Aorta (tissue), 5 donors: ENCODE measurements at regions not wholly inside any gene's neighbourhood (a gene's known extent, or its start where the extent isn't known, plus 50 kb on each side); places are given as distances from the start of the nearest gene placed in this dataset.

ENCODE experiments used
- ATAC-seq: fragments of 200-7000 bp; cut with Tn5 transposase; one replicate; pipeline ENCODE4 v1.9.1; 2022; ENCODE audit warnings: moderate library complexity; ENCODE audit not compliant: low FRiP score
- DNase-seq, 2 donors: peaks; one replicate each; pipeline ENCODE4 v3.0.0-alpha.2; 2020
- H3K27ac ChIP-seq, 2 donors: one replicate each; pipeline ENCODE4 v1.5.1; 2013; ENCODE audit warnings: low read length in 2 of 2, mild to moderate bottlenecking in 2 of 2, moderate library complexity in 2 of 2, control low read depth in 1 of 2, inconsistent platforms in 1 of 2, low read depth in 1 of 2
- H3K27me3 ChIP-seq, 2 donors: one replicate each; pipeline ENCODE4 v1.6.1; 2013; ENCODE audit warnings: control low read depth in 1 of 2, low read length in 1 of 2, mild to moderate bottlenecking in 1 of 2, moderate library complexity in 1 of 2; ENCODE audit not compliant: insufficient read depth in 2 of 2, control insufficient read depth in 1 of 2
- H3K36me3 ChIP-seq, 2 donors: one replicate each; pipeline ENCODE4 v1.6.1; 2013; ENCODE audit warnings: control low read depth in 1 of 2, low read length in 1 of 2, mild to moderate bottlenecking in 1 of 2; ENCODE audit not compliant: insufficient read depth in 2 of 2, control insufficient read depth in 1 of 2
- H3K4me1 ChIP-seq, 2 donors: one replicate each; pipeline ENCODE4 v1.6.1; 2013; ENCODE audit warnings: low read length in 2 of 2, control low read depth in 1 of 2, mild to moderate bottlenecking in 1 of 2, moderate library complexity in 1 of 2; ENCODE audit not compliant: insufficient read depth in 2 of 2, control insufficient read depth in 1 of 2
- H3K4me3 ChIP-seq, 2 donors: one replicate each; pipeline ENCODE4 v1.5.1; 2013; ENCODE audit warnings: low read length in 2 of 2, control low read depth in 1 of 2, mild to moderate bottlenecking in 1 of 2
- H3K9me3 ChIP-seq: one replicate; pipeline ENCODE4 v1.6.1; 2013; ENCODE audit warnings: mild to moderate bottlenecking, low read length; ENCODE audit not compliant: control insufficient read depth
- WGBS, 2 donors: extraction: QIAGEN DNeasy Blood & Tissue Kit; methylation state at CpG; one replicate each; pipeline ENCODE4 v1.1.7; 2013; 5-methylcytosine and 5-hydroxymethylcytosine counted together
- intact Hi-C, 2 donors: fragments of 100-400 bp; cut with DNase I; formaldehyde crosslinking; loops; one replicate each; pipeline versions ENCODE4 v1.14.2 to v1.15.0; 2022
- donor health status: healthy with polysubstance abuse.
- donor health status: Bipolar disorder and iron deficiency.
- donor health status: DM: no; HTN: no; CAD: no.
- donor health status: DM: no; HTN: no; CAD: no.
- donor health status: DM: yes; HTN: yes; CAD: no.

DNA sequence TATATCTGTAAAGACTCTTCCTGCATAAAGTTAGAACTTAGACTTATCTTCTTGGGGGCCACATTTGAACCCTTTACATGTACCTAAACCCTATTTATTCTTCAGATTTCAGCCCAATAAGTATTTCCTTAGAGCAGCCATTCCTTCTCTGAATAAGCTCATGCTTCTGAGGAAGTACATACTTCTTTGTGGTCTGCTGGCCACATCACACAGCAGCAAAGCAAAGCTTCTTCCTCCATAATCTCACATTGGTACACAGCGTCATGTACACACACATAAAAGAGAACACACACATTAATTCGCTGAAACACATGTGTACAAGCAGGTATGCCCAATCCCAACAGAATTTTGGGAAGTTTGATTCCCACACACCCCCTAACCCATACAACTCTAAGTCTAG is 331.0 kb downstream of the CDH2 start:
- Histone ChIP-seq H3K27ac (no peak overlapping the region), H3K4me1 (no peaks in the 10 kb centered on the region), H3K9me3 (no peaks in the 10 kb centered on the region), H3K4me3 (no peak overlapping the region), H3K27me3 (no peaks in the 10 kb centered on the region), H3K36me3 (no peaks in the 10 kb centered on the region)
- intact Hi-C loops: no loop called here
- no peak for ATAC-seq
- DNase-seq: no peak
- 87 to 90% methylated on average over 2 of the region's 2 CpGs for whole genome bisulfite sequencing, 2 donors

DNA sequence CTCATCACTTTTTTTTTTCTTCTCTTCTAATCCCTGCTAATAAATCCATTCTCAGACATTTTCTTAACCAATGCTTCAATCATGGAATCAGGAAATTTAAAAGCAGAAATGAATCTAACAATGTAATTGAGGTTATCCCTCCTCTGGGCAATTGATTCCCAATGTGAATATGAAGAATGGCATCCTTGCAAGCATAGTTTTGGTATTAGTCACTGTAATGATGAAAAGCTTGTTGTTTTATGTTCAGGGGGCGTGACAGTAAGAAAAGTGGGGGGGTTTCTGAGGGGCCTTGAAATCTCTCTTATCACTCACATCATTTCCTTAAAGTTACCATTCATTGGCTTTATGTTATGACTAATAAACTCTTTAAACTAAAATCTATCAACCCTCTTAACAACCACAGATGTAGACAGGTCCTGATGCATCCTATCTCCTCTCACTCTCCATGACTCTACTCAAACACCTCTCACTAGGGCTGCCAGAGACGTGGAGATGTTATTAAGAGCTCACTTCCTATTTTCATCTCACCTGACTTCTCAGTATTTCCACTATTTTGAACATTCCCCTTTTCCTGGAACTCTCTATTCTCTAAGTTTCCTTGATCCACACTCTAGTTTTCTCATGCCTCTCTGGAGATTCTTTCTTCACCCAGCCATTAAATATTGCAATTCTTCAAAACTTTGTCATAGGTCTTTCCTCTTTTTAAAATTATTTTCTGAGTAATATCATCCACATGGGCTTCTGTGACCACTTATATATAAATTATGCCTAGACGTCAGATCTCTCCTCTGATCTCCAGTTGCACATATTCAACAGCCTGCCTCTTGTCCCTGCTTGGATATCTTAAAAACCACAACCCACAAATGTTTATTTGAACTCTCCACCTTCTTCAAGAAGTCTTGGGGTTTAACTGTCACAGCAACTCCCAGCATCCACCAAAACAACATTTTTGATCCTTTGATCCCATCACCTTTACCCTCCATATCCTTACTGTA is 332.9 kb downstream of the CDH2 start:
- DNase-seq (no peak), ATAC-seq (no peak)
- WGBS, 2 donors: 29 to 33% methylated on average over 3 of the region's 3 CpGs
- H3K4me1 ChIP-seq: no peaks in the 10 kb centered on the region
- no peak overlapping the region for H3K27ac ChIP-seq
- no peaks in the 10 kb centered on the region for H3K36me3 ChIP-seq
- no peak overlapping the region for H3K4me3 ChIP-seq
- intact Hi-C loops: no loop called here
- no peaks in the 10 kb centered on the region for H3K27me3 ChIP-seq
- no peaks in the 10 kb centered on the region for H3K9me3 ChIP-seq

DNA sequence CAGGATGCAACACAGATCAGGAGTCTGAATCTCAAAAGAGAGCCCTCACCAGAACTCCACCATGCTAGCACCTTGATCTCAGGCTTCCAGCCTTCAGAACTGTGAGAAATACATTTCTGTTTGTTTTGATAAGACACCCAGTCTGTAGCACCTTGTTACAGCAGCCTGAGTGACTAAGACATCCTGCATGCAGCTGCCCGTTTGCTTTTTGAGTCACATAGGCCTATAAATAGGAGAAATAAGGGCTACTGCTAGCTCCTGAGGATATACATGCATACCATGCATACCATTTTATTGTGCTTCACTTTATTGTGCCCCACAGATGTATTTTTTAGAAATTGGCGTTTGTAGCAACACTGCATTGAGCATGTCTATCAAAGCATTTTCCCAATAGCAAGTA is 337.8 kb downstream of the CDH2 start:
- H3K4me3 ChIP-seq: no peak overlapping the region
- H3K9me3 ChIP-seq: peaks cover 3% of the 10 kb centered on the region
- DNase-seq (no peak), ATAC-seq (no peak)
- H3K4me1 ChIP-seq: no peaks in the 10 kb centered on the region
- H3K27me3 ChIP-seq: no peaks in the 10 kb centered on the region
- H3K27ac ChIP-seq: no peak overlapping the region
- WGBS, 2 donors: 16 to 20% methylated on average over 2 of the region's 2 CpGs
- H3K36me3 ChIP-seq: no peaks in the 10 kb centered on the region
- intact Hi-C loops: no loop called here

DNA sequence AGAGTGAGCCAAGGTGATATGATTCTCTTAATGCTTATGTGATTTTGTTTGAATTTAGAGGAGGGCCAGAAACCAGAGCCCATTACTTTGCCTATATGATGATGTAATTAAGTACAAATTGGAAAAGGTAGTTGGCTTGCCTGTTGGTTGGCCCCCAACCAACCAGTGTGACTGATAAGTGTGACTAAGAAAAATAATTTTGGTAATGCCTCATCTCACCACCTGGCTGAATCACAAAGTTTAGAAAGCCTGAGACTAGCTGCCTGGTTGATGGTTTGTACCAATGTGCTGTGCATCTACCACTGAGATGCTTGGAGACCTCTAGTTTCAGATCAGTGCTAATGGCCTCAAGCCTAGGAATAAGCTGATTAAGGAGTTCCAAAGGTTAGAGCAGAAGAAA is 338.7 kb downstream of the CDH2 start:
- DNase-seq (no peak), ATAC-seq (no peak)
- Histone ChIP-seq H3K4me1 (no peaks in the 10 kb centered on the region), H3K9me3 (peaks cover 4% of the 10 kb centered on the region), H3K36me3 (no peaks in the 10 kb centered on the region), H3K27me3 (no peaks in the 10 kb centered on the region), H3K27ac (no peak overlapping the region), H3K4me3 (no peak overlapping the region)
- intact Hi-C loops: no loop called here

DNA sequence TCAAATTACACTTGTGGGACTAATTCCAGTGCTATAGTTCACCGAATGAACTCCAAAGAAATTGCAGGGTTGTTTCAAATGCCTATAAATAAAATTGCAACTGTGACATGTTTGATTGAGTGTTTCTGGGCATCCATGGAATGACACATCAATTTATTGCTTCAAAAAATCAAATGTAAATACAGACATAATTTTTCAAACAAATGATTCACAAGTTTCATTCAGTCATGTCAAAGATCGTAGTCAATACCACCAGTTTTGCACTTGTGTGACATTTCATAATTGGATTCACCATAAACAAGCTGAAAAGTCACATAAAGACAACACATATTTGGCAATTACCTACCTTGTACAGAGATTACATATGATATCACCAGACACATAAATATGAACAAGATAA is 350.8 kb downstream of the CDH2 start:
- DNase-seq: no peak

DNA sequence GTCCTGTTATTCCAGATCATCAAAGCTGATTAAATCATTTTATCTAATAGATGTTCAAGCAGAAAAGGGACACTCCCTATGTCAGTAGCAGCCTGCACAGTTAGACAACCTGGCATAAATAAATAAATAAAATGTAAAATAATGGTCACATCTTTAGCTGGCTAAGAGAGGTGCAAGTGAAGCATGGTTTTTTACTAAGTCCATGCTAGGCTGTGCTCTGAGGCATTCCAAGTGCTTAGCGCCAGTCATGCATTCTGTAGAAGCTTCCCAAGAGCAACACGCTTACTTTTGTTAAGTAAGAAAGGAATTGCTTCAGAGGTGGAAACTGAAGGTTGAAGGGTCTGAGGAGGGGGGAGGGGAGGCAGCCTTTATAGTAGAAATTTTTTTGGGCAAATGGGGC is 351.2 kb downstream of the CDH2 start:
- 73 to 87% methylated on average over 2 of the region's 2 CpGs for WGBS, 2 donors
- intact Hi-C loops: no loop called here

More for the DNA sequence above, 350.8 kb downstream of the CDH2 start:
- no peaks in the 10 kb centered on the region for H3K36me3 ChIP-seq
- H3K9me3 ChIP-seq: no peaks in the 10 kb centered on the region
- ATAC-seq: no peak
- H3K27ac ChIP-seq: no peak overlapping the region
- no peak overlapping the region for H3K4me3 ChIP-seq
- H3K27me3 ChIP-seq: no peaks in the 10 kb centered on the region
- 48 to 71% methylated on average over 2 of the region's 2 CpGs for WGBS, 2 donors
- no peaks in the 10 kb centered on the region for H3K4me1 ChIP-seq
- intact Hi-C loops: no loop called here

DNA sequence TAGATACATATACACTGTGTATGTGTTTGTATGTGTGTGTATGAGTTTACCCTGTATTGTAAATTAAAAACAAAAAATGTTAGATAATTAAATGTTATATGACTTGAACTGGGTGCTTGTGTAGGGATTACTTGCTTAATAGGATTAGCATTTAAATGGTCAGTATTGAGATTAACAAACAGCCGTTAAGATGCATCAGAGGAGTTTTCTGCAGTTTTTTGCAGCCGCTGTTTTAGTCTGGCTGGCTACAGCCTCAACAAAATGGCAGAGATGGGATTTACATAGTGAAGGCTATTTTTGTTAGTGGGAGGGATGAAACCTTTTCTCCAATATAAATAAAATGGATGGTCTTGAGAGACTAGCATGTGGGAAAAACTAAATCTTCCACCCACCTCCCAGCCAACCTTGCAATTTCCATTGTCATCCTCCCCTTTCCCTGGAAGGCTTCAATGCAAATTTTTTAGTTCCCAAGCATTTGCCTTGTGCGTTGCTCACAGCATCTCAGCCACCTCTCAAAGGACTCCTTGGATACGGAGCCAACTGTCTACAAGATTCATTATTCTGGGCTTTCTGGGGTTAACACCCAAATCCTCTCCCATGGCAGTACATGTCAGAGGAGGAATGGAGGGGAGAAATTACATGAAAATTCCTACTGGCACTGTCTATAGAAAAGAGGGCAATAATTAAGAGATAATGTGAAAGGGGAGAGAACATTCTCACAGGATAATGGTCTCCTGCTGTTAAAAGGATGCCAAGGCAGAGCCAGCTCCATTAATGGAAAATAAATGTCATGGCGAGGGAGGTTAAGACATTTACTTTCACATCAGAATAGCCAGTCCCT is 351.9 kb downstream of the CDH2 start:
- H3K4me3 ChIP-seq: no peak overlapping the region
- intact Hi-C loops: no loop called here
- 69 to 84% methylated on average over 5 of the region's 5 CpGs for WGBS, 2 donors
- DNase-seq: no peak
- no peaks in the 10 kb centered on the region for H3K36me3 ChIP-seq
- H3K27me3 ChIP-seq: no peaks in the 10 kb centered on the region
- no peak for ATAC-seq
- no peaks in the 10 kb centered on the region for H3K9me3 ChIP-seq
- no peaks in the 10 kb centered on the region for H3K4me1 ChIP-seq
- H3K27ac ChIP-seq: no peak overlapping the region

More for the DNA sequence above, 351.2 kb downstream of the CDH2 start:
- Histone ChIP-seq H3K4me1 (no peaks in the 10 kb centered on the region), H3K4me3 (no peak overlapping the region), H3K27ac (no peak overlapping the region), H3K36me3 (no peaks in the 10 kb centered on the region), H3K27me3 (no peaks in the 10 kb centered on the region), H3K9me3 (no peaks in the 10 kb centered on the region)
- no peak for ATAC-seq
- DNase-seq: no peak

DNA sequence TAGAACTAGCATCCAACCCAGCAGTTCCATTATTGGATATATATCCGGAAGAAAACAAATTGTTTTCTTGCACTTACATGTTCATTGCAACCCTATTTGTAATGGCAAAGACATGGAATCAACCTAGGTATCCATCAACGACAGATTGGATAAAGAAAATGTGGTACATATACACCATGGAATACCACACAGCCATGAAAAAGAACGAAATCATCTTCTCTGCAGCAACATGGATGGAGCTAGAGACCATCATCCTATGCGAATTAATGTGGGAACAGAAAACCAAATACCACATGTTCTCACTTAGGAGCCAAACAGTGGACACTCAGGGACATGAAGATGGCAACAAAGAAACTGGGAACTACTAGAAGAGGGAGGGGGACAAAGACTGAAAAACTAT is 352.7 kb downstream of the CDH2 start:
- 92 to 94% methylated on average over 4 of the region's 4 CpGs for WGBS, 2 donors
- no peaks in the 10 kb centered on the region for H3K4me1 ChIP-seq
- H3K27me3 ChIP-seq: no peaks in the 10 kb centered on the region
- H3K36me3 ChIP-seq: no peaks in the 10 kb centered on the region
- H3K9me3 ChIP-seq: no peaks in the 10 kb centered on the region
- no peak overlapping the region for H3K27ac ChIP-seq
- ATAC-seq (no peak), DNase-seq (no peak)
- intact Hi-C loops: no loop called here
- H3K4me3 ChIP-seq: no peak overlapping the region
